ENCODE measurements at regions not wholly inside any gene's neighbourhood (a gene's known extent, or its start where the extent isn't known, plus 50 kb on each side); places are given as distances from the start of the nearest gene placed in this dataset.

DNA sequence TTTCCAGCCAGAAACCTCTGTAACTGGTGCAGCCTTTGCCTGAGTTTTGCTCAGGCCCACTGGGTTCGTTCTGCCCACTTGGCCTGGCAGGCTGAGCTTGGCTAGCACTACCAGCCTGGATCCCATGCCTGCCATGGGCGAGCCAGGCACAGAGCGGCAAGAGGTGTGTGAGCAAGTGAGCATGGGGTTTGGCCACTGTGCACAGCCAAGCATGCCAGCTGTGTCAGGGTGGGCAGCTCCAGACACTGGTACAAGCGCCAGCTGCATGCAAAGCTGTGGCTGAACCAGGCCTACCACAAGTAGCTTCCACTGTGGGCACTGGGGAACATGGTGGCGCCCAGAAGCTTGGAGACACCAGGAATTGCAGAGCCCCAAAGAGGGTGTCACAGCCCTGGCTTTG lies 56.3 kb upstream of the LDAH start:
- Mint-ChIP-seq H3K27ac (no peak overlapping the region), H3K36me3 (ENCODE audit: low read depth) (no peaks in the 10 kb centered on the region), H3K4me3 (no peak overlapping the region), H3K4me1 (ENCODE audit: low read depth) (no peaks in the 10 kb centered on the region), H3K9me3 (no peaks in the 10 kb centered on the region), H3K27me3 (peaks cover 8% of the 10 kb centered on the region)
- DNase-seq = no peak

DNA sequence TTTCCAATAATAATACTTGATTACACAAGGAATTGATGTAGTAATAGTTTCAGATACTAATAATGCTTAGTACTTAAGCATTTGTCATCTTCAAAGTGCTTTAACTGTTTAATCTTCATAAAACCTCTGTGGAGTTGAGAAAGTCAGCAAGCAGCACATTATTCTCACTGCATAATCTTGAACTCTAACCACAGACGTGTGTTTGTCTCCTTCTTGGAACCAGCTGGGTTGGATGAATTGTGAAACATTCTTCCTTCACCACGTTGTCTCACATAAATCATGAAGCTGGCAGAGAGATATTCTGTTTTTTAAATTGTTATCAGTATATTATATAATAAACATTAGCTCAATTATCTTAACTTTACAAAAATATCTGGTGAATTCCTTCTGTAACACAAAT lies 55.1 kb upstream of the LDAH start:
- DNase-seq = no peak
- H3K4me1 Mint-ChIP-seq (ENCODE audit: low read depth) = no peaks in the 10 kb centered on the region

More for the DNA sequence above, 55.1 kb upstream of the LDAH start:
- no peak overlapping the region for H3K4me3 Mint-ChIP-seq
- H3K27ac Mint-ChIP-seq = no peak overlapping the region
- H3K27me3 Mint-ChIP-seq = peaks cover 8% of the 10 kb centered on the region
- H3K9me3 Mint-ChIP-seq = no peaks in the 10 kb centered on the region
- H3K36me3 Mint-ChIP-seq (ENCODE audit: low read depth) = no peaks in the 10 kb centered on the region
